Left lung (tissue), 4 donors: ENCODE measurements at regions not wholly inside any gene's neighbourhood (a gene's known extent, or its start where the extent isn't known, plus 50 kb on each side); places are given as distances from the start of the nearest gene placed in this dataset.

Experiments used
- ATAC-seq: fragments of 200-7000 bp; cut with Tn5 transposase; one replicate; pipeline ENCODE4 v1.9.1; 2020; ENCODE audit warnings: moderate library complexity
- DNase-seq, 4 donors: peaks; one replicate each; pipeline ENCODE4 v3.0.0-alpha.2; 2013 to 2020
- H3K27ac ChIP-seq, 2 donors: fragments of 200-600 bp; sonication (generic) in 1 of 2; one replicate each; pipeline versions ENCODE4 v1.5.0 to v1.8.0; 2020 to 2021
- H3K27me3 ChIP-seq, 2 donors: fragments of 200-600 bp; sonication (generic) in 1 of 2; one replicate each; pipeline versions ENCODE4 v1.5.0 to v1.8.0; 2020 to 2021
- H3K36me3 ChIP-seq, 2 donors: fragments of 200-600 bp; sonication (generic) in 1 of 2; one replicate each; pipeline versions ENCODE4 v1.5.0 to v1.8.0; 2020 to 2021
- H3K4me1 ChIP-seq, 2 donors: fragments of 200-600 bp; one replicate each; pipeline ENCODE4 v1.8.0; 2021
- H3K4me3 ChIP-seq, 2 donors: fragments of 200-600 bp; sonication (generic) in 1 of 2; one replicate each; pipeline versions ENCODE4 v1.5.0 to v1.8.0; 2020 to 2021; ENCODE audit warnings: mild to moderate bottlenecking in 1 of 2
- H3K9me3 ChIP-seq, 2 donors: fragments of 200-600 bp; sonication (generic) in 1 of 2; one replicate each; pipeline versions ENCODE4 v1.5.0 to v1.8.0; 2020 to 2021
- intact Hi-C, 2 donors: fragments of 100-400 bp; cut with DNase I; formaldehyde crosslinking; loops; one replicate each; pipeline versions ENCODE4 v1.11.2 to v1.14.2; 2022
- TF ChIP-seq, protein P1 (sequence below), 2 donors: fragments of 200-600 bp; sonication (generic) in 1 of 2; IDR thresholded peaks; one replicate each; pipeline versions ENCODE4 v1.5.0 to v1.8.0; 2021; ENCODE audit warnings: antibody characterized with exemption in 2 of 2
- donor health status: DM: no; HTN: yes; CAD: no.
- donor health status: DM: no; HTN: no; CAD: no.

DNA sequence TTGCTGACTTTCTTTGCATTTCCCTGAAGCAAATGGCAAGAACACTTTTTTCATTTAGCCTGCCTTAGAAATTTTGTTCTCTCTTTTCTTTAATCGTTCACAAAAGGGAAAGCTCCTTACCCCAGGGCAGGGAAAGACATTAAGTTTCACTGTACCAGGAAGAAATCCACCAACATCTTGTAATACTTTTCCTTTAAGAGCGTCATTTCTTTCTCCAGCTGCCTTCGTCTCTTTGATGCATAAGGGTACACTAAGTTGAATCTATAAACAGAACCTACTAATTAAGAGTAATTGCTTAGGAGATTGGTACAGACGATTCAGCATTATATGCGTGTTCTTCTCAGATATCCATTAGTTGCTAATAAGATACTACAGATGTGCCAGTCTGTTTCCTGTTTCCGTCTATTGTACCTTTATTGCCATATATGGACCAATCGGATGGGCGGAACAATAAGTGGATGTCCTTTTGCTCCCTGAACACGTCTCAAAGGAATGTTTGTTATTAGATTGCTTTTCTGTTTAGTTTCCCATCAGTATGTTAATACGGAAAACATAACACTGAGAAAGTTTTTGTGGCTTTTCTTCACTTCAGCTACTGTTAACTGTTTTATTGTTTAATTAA is 276.7 kb upstream of the RARB start:
- TF ChIP-seq, protein P1, sequence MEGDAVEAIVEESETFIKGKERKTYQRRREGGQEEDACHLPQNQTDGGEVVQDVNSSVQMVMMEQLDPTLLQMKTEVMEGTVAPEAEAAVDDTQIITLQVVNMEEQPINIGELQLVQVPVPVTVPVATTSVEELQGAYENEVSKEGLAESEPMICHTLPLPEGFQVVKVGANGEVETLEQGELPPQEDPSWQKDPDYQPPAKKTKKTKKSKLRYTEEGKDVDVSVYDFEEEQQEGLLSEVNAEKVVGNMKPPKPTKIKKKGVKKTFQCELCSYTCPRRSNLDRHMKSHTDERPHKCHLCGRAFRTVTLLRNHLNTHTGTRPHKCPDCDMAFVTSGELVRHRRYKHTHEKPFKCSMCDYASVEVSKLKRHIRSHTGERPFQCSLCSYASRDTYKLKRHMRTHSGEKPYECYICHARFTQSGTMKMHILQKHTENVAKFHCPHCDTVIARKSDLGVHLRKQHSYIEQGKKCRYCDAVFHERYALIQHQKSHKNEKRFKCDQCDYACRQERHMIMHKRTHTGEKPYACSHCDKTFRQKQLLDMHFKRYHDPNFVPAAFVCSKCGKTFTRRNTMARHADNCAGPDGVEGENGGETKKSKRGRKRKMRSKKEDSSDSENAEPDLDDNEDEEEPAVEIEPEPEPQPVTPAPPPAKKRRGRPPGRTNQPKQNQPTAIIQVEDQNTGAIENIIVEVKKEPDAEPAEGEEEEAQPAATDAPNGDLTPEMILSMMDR (IDR thresholded peaks at IDR 0.05) = no peak
- peak in 1 of 4 donors; percentile 35 for DNase-seq
- Histone ChIP-seq H3K4me1 (no peaks in the 10 kb centered on the region), H3K4me3 (no peak overlapping the region), H3K9me3 (no peaks in the 10 kb centered on the region), H3K27ac (peak overlapping the region in 1 of 2 donors; percentile 64), H3K27me3 (no peaks in the 10 kb centered on the region), H3K36me3 (no peaks in the 10 kb centered on the region)
- no peak for ATAC-seq
- intact Hi-C loops = no loop called here

DNA sequence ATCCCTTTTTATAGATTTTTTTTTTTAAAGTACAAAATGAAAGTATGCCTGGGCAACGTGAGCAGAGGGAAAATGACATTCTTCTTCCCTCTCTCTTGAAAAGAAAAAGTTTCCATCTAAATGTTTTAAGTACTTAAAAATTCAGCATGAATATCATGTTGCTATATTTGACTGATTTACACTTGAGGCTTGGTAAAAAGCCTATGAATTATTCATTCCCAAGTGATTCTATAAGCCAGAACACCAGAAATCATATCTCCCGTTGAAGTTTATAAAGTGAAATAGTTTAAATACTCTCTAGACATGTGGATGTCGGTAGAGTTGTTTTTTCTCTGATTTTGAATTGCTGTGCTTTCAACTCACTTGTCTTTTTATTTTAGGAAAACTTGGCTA is 276.2 kb upstream of the RARB start:
- H3K4me3 ChIP-seq = no peak overlapping the region
- H3K4me1 ChIP-seq = no peaks in the 10 kb centered on the region
- no peaks in the 10 kb centered on the region for H3K27me3 ChIP-seq
- no peaks in the 10 kb centered on the region for H3K36me3 ChIP-seq
- ATAC-seq (no peak), DNase-seq (no peak)
- no peaks in the 10 kb centered on the region for H3K9me3 ChIP-seq
- TF ChIP-seq, protein P1 (IDR thresholded peaks at IDR 0.05) = no peak
- H3K27ac ChIP-seq = peak overlapping the region; percentile 0 to 64
- intact Hi-C loops = no loop called here

DNA sequence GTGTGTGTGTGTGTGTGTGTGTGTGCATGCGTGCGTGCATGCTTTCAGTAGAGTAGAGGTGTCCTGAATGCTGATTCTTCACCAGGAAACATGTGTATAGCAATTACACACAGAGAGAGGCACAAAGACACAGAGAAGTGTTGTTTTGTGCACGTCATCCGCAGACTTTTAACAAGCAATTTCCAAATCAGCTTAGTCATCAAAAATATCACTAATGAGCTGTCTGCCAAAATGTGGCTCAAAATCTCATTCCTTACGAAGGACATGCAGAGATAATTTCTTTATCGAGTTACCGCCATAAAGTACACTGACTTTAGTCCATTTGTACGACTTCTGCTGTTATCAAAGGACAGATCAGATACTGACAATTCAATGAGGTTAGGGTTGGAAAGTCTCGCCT is 274.9 kb upstream of the RARB start:
- Histone ChIP-seq H3K4me3 (no peak overlapping the region), H3K36me3 (no peaks in the 10 kb centered on the region), H3K4me1 (no peaks in the 10 kb centered on the region), H3K27me3 (no peaks in the 10 kb centered on the region), H3K9me3 (no peaks in the 10 kb centered on the region), H3K27ac (no peak overlapping the region)
- no peak for DNase-seq
- TF ChIP-seq, protein P1 (IDR thresholded peaks at IDR 0.05) = no peak
- intact Hi-C loops = no loop called here
- ATAC-seq = no peak

DNA sequence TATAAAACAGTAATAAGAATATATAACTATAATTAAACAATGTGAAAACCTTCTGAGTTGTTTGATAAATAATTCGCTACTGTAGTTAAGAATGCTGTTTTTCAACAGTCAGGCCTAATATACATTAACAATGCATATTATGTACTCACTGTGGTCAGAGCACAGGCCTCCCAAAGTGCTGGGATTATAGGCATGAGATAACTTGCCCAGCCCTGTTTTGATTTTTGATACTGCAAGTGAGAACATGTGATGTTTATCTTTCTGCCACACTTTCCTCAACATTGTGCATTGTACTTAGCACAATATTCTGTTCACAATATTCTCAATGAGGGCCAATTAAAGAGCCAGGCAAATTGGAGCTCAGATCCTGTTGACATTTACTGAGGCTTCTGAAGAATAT is 274.5 kb upstream of the RARB start:
- H3K4me1 ChIP-seq = no peaks in the 10 kb centered on the region
- no peak overlapping the region for H3K4me3 ChIP-seq
- no peaks in the 10 kb centered on the region for H3K36me3 ChIP-seq
- no peaks in the 10 kb centered on the region for H3K27me3 ChIP-seq
- DNase-seq = no peak
- intact Hi-C loops = no loop called here
- no peaks in the 10 kb centered on the region for H3K9me3 ChIP-seq
- TF ChIP-seq, protein P1 (IDR thresholded peaks at IDR 0.05) = no peak
- no peak overlapping the region for H3K27ac ChIP-seq
- ATAC-seq = no peak

DNA sequence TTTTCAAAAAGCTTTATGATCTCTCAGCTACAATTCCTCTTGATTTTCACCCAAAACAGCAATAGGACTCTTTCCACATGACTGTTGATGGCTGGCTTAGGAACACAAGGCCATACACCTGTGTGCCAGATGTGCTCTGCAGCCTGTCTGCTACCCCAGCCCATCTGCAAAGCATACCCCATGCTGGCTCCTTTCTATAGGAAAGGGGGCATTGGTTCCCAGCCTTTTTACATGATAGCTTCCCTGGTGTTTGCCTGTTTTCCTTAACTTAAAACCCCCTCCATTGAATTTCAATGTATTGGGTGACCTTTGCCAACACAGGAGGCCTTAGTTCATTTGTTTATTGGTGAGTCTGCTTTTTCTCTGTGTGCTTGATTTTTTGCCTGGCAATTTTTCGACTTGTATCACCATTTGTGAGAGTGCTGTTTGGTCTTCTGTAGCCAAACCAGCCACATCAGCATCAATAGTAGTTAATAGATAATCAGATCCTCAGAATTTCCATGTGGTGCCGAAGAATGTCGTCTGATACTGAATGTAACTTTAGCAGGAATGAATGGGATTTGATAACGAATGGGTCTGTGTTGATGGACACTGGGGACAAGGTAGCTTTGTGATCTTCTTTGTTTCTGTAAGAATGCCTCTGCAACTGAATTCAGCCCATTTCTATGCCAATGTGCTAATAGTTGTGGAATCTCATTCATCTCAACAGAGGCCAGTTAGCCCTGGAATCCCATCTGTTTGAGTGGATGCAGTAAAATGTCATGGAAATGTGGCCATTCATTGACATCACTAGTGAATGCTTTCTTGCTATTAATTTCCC is 272.2 kb upstream of the RARB start:
- no peak for DNase-seq
- intact Hi-C loops = no loop called here
- H3K36me3 ChIP-seq = no peaks in the 10 kb centered on the region
- H3K4me3 ChIP-seq = no peak overlapping the region
- H3K4me1 ChIP-seq = no peaks in the 10 kb centered on the region
- no peaks in the 10 kb centered on the region for H3K27me3 ChIP-seq
- TF ChIP-seq, protein P1 (IDR thresholded peaks at IDR 0.05) = no peak
- H3K27ac ChIP-seq = no peak overlapping the region
- H3K9me3 ChIP-seq = no peaks in the 10 kb centered on the region
- no peak for ATAC-seq
